SH-SY5Y (cell line): ENCODE measurements at regions not wholly inside any gene's neighbourhood (a gene's known extent, or its start where the extent isn't known, plus 50 kb on each side); places are given as distances from the start of the nearest gene placed in this dataset.

Experiments used
- GATA2 ChIP-seq: IDR thresholded peaks from 2 replicates; pipeline ENCODE4 v1.6.1; 2011; ENCODE audit warnings: mild to moderate bottlenecking, low read depth, low read length
- GATA3 ChIP-seq: IDR thresholded peaks from 2 replicates; pipeline ENCODE4 v1.6.1; 2011; ENCODE audit warnings: low read depth, mild to moderate bottlenecking, low read length, moderate library complexity

- TF ChIP-seq GATA2: no peak
- no peak for TF ChIP-seq GATA3
These were observed 324.5 kb downstream of the TBL1XR1 start for GRCh38 chr3:176872771-176873209.
